ENCODE measurements at regions not wholly inside any gene's neighbourhood (a gene's known extent, or its start where the extent isn't known, plus 50 kb on each side); places are given as distances from the start of the nearest gene placed in this dataset.

- TF ChIP-seq CTCF (IDR thresholded peaks at IDR 0.05) (no peak), EZH2 (IDR thresholded peaks at IDR 0.05) (no peak), EZH2phosphoT487 (IDR thresholded peaks at IDR 0.05) (no peak)
Measured at GRCh38 chr12:131208425-131208824, 254.7 kb downstream of the ADGRD1 start.
